DND-41 (cell line): ENCODE measurements at regions not wholly inside any gene's neighbourhood (a gene's known extent, or its start where the extent isn't known, plus 50 kb on each side); places are given as distances from the start of the nearest gene placed in this dataset.

Experiments used
- ATAC-seq: fragments of 200-7000 bp; cut with Tn5 transposase; 3 replicates; pipeline ENCODE4 v1.9.1; 2021; ENCODE audit warnings: low read depth; ENCODE audit not compliant: insufficient read depth
- DNase-seq: peaks from one replicate; pipeline ENCODE4 v3.0.0-alpha.2; 2020
- H2AFZ ChIP-seq: 2 replicates; pipeline ENCODE4 v1.6.0; 2012; ENCODE audit warnings: low read depth, low read length
- H3K27ac ChIP-seq: 2 replicates; pipeline ENCODE4 v1.5.1; 2012; ENCODE audit warnings: low read length, inconsistent platforms
- H3K27me3 ChIP-seq: fragments of 200-600 bp; sonication (generic); 2 replicates; pipeline ENCODE4 v1.6.0; 2012; ENCODE audit warnings: low read length, mild to moderate bottlenecking, inconsistent platforms; ENCODE audit not compliant: insufficient read depth, poor library complexity
- H3K36me3 ChIP-seq: 2 replicates; pipeline ENCODE4 v1.5.1; 2012; ENCODE audit warnings: low read length, inconsistent platforms; ENCODE audit not compliant: insufficient read depth
- H3K4me1 ChIP-seq: 2 replicates; pipeline ENCODE4 v1.5.1; 2012; ENCODE audit warnings: mild to moderate bottlenecking, low read length; ENCODE audit not compliant: insufficient read depth
- H3K4me2 ChIP-seq: 2 replicates; pipeline ENCODE4 v1.6.0; 2012; ENCODE audit warnings: mild to moderate bottlenecking, moderate library complexity, low read length, inconsistent platforms; ENCODE audit not compliant: insufficient read depth
- H3K4me3 ChIP-seq, 2 experiments: fragments of 200-600 bp in 1 of 2; shearing (Covaris generic) in 1 of 2; 2 replicates each; pipeline ENCODE4 v1.5.1; 2012 to 2016; ENCODE audit warnings: inconsistent platforms in 2 of 2, low read length in 2 of 2, mild to moderate bottlenecking in 2 of 2, low read depth in 1 of 2, moderate library complexity in 1 of 2
- H3K79me2 ChIP-seq: 2 replicates; pipeline ENCODE4 v1.6.0; 2012; ENCODE audit warnings: low read length, inconsistent platforms; ENCODE audit not compliant: insufficient read depth
- H3K9ac ChIP-seq: 2 replicates; pipeline ENCODE4 v1.6.0; 2012; ENCODE audit warnings: low read depth, mild to moderate bottlenecking, inconsistent platforms, low read length, moderate library complexity
- H3K9me3 ChIP-seq: 2 replicates; pipeline ENCODE4 v1.5.1; 2012; ENCODE audit warnings: low read length, moderate library complexity, mild to moderate bottlenecking, inconsistent platforms; ENCODE audit not compliant: insufficient read depth, severe bottlenecking
- H4K20me1 ChIP-seq: 2 replicates; pipeline ENCODE4 v1.6.0; 2012; ENCODE audit warnings: low read length; ENCODE audit not compliant: insufficient read depth
- EZH2 ChIP-seq: IDR thresholded peaks from 3 replicates; pipeline ENCODE4 v1.6.1; 2012; ENCODE audit warnings: borderline replicate concordance, low read depth, mild to moderate bottlenecking, moderate library complexity, low read length, inconsistent platforms; ENCODE audit not compliant: severe bottlenecking
- TF ChIP-seq, protein P1 (sequence below): IDR thresholded peaks from 2 replicates; pipeline ENCODE4 v1.5.1; 2012; ENCODE audit warnings: borderline replicate concordance, low read length, moderate library complexity, mild to moderate bottlenecking; ENCODE audit not compliant: poor library complexity, severe bottlenecking; ENCODE audit errors: extremely low read depth

DNA sequence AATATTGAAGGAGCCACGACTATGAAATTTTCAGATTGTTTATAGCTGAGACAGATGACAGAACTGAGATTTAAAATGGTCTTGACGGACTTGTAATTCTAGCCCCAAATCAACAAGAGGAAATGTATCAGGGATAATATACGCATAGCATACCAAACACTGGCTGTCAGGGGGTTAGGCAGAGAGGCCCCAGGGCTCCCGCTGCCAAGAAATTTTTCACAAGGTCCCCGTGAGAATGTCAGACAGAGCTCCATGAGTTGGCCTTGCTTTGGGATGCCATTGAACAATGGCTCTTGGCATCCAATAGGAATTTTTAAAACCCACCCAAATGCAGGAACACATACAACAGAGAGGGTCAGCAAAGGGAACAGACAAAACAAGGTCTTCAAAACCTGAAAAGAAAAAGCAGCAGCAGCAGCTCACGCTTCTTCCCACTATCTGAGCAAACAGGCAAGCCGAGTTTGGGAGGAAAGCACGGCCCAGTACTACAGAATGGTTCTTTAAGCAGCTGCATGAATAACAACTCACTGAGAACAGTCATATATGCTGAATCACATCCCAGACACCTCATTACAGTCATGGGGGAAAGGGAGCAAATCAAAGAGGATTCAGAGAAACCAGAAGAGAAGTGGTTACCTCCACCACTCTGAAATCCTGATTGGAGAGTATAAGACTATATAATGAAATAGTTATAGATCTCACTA, 445.6 kb downstream of the RND3 start:
- DNase-seq: no peak
- no peak overlapping the region for H3K27ac ChIP-seq
- H2AFZ ChIP-seq: no peak overlapping the region
- H4K20me1 ChIP-seq: no peaks in the 10 kb centered on the region
- H3K9ac ChIP-seq: no peak overlapping the region
- no peak overlapping the region for H3K4me2 ChIP-seq
- H3K4me1 ChIP-seq: peaks cover 2% of the 10 kb centered on the region; the same call in 1 of the 2 replicates
- no peak overlapping the region for H3K4me3 ChIP-seq
- H3K9me3 ChIP-seq: no peaks in the 10 kb centered on the region
- no peaks in the 10 kb centered on the region for H3K79me2 ChIP-seq
- TF ChIP-seq EZH2: no peak
- TF ChIP-seq, protein P1, sequence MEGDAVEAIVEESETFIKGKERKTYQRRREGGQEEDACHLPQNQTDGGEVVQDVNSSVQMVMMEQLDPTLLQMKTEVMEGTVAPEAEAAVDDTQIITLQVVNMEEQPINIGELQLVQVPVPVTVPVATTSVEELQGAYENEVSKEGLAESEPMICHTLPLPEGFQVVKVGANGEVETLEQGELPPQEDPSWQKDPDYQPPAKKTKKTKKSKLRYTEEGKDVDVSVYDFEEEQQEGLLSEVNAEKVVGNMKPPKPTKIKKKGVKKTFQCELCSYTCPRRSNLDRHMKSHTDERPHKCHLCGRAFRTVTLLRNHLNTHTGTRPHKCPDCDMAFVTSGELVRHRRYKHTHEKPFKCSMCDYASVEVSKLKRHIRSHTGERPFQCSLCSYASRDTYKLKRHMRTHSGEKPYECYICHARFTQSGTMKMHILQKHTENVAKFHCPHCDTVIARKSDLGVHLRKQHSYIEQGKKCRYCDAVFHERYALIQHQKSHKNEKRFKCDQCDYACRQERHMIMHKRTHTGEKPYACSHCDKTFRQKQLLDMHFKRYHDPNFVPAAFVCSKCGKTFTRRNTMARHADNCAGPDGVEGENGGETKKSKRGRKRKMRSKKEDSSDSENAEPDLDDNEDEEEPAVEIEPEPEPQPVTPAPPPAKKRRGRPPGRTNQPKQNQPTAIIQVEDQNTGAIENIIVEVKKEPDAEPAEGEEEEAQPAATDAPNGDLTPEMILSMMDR: no peak
- H3K36me3 ChIP-seq: no peaks in the 10 kb centered on the region
- no peaks in the 10 kb centered on the region for H3K27me3 ChIP-seq
- no peak for ATAC-seq

DNA sequence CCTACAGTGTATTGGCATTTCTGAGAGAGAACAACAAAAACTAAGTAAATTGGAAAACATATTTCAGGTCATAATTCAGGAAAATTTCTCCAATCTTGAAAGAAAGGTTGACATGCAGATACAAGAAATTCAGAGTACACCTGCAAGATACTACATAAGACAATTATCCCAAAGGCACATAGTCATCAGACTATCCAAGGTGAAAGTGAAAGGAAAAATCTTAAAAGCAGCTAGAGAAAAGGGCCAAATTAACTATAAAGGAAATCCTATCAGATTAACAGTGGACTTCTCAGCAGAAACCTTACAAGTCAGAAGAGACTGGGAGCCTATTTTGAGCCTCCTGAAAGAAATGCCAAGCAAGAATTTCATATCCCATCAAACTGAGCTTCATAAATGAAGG, 449.0 kb upstream of the MMADHC start:
- DNase-seq (no peak), ATAC-seq (no peak)
- Histone ChIP-seq H3K36me3 (no peaks in the 10 kb centered on the region), H3K9ac (no peak overlapping the region), H3K4me3 (no peak overlapping the region), H2AFZ (no peak overlapping the region), H4K20me1 (no peaks in the 10 kb centered on the region), H3K9me3 (no peaks in the 10 kb centered on the region), H3K27me3 (no peaks in the 10 kb centered on the region), H3K79me2 (no peaks in the 10 kb centered on the region), H3K4me1 (peaks cover 7% of the 10 kb centered on the region; the same call in 1 of the 2 replicates), H3K27ac (no peak overlapping the region), H3K4me2 (no peak overlapping the region)
- TF ChIP-seq, protein P1: no peak
- no peak for TF ChIP-seq EZH2

DNA sequence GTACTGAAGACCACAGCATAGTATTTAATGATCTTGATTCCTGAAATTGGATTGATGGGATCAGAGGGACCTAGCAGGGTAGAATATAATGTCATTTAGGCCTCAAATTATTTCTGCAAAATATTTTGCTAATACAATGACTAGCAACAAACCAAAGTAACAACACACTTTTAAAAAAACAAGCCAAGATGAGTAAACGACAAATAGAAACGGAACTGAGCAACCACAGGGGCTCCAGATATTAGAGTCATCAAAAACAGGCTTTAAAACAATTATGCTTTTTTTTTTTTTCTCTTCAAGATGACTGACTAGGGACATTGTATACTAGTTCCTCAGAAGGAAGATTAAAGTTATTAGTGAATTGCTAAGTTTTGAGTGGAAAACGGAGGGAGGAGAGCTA, 447.1 kb upstream of the MMADHC start:
- TF ChIP-seq EZH2: no peak
- TF ChIP-seq, protein P1: no peak
- Histone ChIP-seq H3K9me3 (no peaks in the 10 kb centered on the region), H3K27ac (no peak overlapping the region), H2AFZ (no peak overlapping the region), H4K20me1 (no peaks in the 10 kb centered on the region), H3K4me1 (peaks cover 7% of the 10 kb centered on the region; the same call in 1 of the 2 replicates), H3K79me2 (no peaks in the 10 kb centered on the region), H3K4me3 (no peak overlapping the region), H3K4me2 (no peak overlapping the region), H3K36me3 (no peaks in the 10 kb centered on the region), H3K27me3 (no peaks in the 10 kb centered on the region), H3K9ac (no peak overlapping the region)
- ATAC-seq (no peak), DNase-seq (no peak)
